ENCODE measurements at regions not wholly inside any gene's neighbourhood (a gene's known extent, or its start where the extent isn't known, plus 50 kb on each side); places are given as distances from the start of the nearest gene placed in this dataset.
A peak's percentile ranks its signal among the peaks of the same experiment; 100 is the strongest.

DNA sequence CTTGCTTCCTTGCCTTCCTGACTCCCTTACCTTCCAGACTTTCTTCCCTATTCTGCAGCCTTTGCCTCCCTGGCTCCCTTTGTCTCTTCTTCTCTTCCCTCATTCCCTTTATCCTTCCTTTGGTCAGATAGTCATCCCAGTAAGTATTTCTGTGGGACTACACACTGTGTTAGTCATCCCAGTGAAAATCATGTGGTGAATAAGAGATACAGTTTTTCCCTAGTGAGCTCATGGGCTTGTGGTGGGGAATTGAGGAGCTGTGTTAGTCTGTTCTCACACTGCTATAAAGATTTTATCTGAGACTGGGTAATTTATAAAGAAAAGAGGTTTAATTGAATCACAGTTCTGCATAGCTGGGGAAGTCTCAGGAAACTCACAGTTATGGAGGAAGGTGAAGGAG, 109.8 kb upstream of the EDIL3 start:
- Histone ChIP-seq H3K4ac (ENCODE audit: low read depth, low read length) (no peak overlapping the region), H2BK15ac (ENCODE audit: low read depth, low read length) (no peak overlapping the region), H2AFZ (ENCODE audit: low read length) (peak overlapping the region; percentile 32), H3K4me1 (ENCODE audit: insufficient read depth, low read length) (no peaks in the 10 kb centered on the region; the same call in 1 of the 2 replicates), H2BK5ac (ENCODE audit: insufficient read length, low read length) (no peak overlapping the region), H3K23me2 (ENCODE audit: insufficient read length, low read depth, low read length, poor library complexity, severe bottlenecking) (no peaks in the 10 kb centered on the region), H3K23ac (ENCODE audit: insufficient read length, low read depth, low read length) (no peak overlapping the region), H4K8ac (replicated peaks; ENCODE audit: insufficient read length, low read depth, low read length) (no peak overlapping the region), H2BK20ac (ENCODE audit: low read depth, low read length, poor library complexity, severe bottlenecking) (no peak overlapping the region), H3T11ph (ENCODE audit: low read length) (no peak overlapping the region), H2BK12ac (ENCODE audit: insufficient read length, low read depth, low read length) (no peak overlapping the region), H4K5ac (ENCODE audit: insufficient read length, low read depth, low read length) (no peak overlapping the region), H2BK120ac (ENCODE audit: low read depth, low read length, poor library complexity, severe bottlenecking) (no peak overlapping the region), H4K20me1 (ENCODE audit: control insufficient read depth, insufficient read depth, insufficient read length) (no peaks in the 10 kb centered on the region), H4K91ac (ENCODE audit: insufficient read length, low read depth, low read length) (no peak overlapping the region), H3K4me2 (ENCODE audit: insufficient read depth, insufficient read length, low read length) (no peak overlapping the region), H3K27me3 (ENCODE audit: insufficient read depth, low read length) (no peaks in the 10 kb centered on the region), H3K79me1 (ENCODE audit: insufficient read depth, low read depth, low read length, poor library complexity, severe bottlenecking) (no peaks in the 10 kb centered on the region), H3K56ac (ENCODE audit: insufficient read length, low read depth, low read length) (no peak overlapping the region), H3K9ac (ENCODE audit: extremely low read depth, insufficient read length, low read length) (no peak overlapping the region), H2AK5ac (ENCODE audit: insufficient read length, low read length) (no peak overlapping the region), H3K14ac (ENCODE audit: insufficient read depth, low read length) (no peak overlapping the region), H3K9me3 (ENCODE audit: control insufficient read depth, low read depth, low read length) (no peaks in the 10 kb centered on the region), H3K18ac (ENCODE audit: insufficient read length, low read depth, low read length) (no peak overlapping the region), H3K27ac (ENCODE audit: insufficient read length, low read depth, low read length) (no peak overlapping the region), H3K79me2 (ENCODE audit: insufficient read depth, low read length) (no peaks in the 10 kb centered on the region)
- Mint-ChIP-seq H3K9me3 (no peaks in the 10 kb centered on the region), H3K4me1 (peaks cover 6 to 14% of the 10 kb centered on the region in 2 experiments; a peak in 2 of 4 replicates), H3K27me3 (ENCODE audit: low read depth) (no peaks in the 10 kb centered on the region), H3K36me3 (ENCODE audit: insufficient read depth in 1 of 3, low read depth in 3 of 3) (no peaks in the 10 kb centered on the region), H3K27ac (peak overlapping the region in 1 of 3 experiments; percentile 42; a peak in 2 of 7 replicates), H3K4me3 (no peak overlapping the region)
- TF ChIP-seq, protein P1, sequence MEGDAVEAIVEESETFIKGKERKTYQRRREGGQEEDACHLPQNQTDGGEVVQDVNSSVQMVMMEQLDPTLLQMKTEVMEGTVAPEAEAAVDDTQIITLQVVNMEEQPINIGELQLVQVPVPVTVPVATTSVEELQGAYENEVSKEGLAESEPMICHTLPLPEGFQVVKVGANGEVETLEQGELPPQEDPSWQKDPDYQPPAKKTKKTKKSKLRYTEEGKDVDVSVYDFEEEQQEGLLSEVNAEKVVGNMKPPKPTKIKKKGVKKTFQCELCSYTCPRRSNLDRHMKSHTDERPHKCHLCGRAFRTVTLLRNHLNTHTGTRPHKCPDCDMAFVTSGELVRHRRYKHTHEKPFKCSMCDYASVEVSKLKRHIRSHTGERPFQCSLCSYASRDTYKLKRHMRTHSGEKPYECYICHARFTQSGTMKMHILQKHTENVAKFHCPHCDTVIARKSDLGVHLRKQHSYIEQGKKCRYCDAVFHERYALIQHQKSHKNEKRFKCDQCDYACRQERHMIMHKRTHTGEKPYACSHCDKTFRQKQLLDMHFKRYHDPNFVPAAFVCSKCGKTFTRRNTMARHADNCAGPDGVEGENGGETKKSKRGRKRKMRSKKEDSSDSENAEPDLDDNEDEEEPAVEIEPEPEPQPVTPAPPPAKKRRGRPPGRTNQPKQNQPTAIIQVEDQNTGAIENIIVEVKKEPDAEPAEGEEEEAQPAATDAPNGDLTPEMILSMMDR (conservative IDR thresholded peaks at IDR 0.05) = no peak
- no peak for DNase-seq
